ENCODE measurements at regions not wholly inside any gene's neighbourhood (a gene's known extent, or its start where the extent isn't known, plus 50 kb on each side); places are given as distances from the start of the nearest gene placed in this dataset.

- in situ Hi-C loops (cut with HindIII; ENCODE audit: low sequenced_read_pairs) = no loop called here
- TF ChIP-seq CTCF (IDR thresholded peaks at IDR 0.05; ENCODE audit: low read depth, low read length, missing control alignments) = no peak
- no peak for DNase-seq (ENCODE audit: low read depth)
- H3K4me3 ChIP-seq (ENCODE audit: low read depth, low read length) = no peak overlapping the region
Measured at GRCh38 chr3:132978464-132978863, 59.7 kb upstream of the TMEM108 start.

- in situ Hi-C loops (cut with HindIII; ENCODE audit: low sequenced_read_pairs) = no loop called here
- H3K4me3 ChIP-seq (ENCODE audit: low read depth, low read length) = no peak overlapping the region
- TF ChIP-seq CTCF (IDR thresholded peaks at IDR 0.05; ENCODE audit: low read depth, low read length, missing control alignments) = no peak
- no peak for DNase-seq (ENCODE audit: low read depth)
Measured at GRCh38 chr3:132974097-132974496, 64.1 kb upstream of the TMEM108 start.

DNA sequence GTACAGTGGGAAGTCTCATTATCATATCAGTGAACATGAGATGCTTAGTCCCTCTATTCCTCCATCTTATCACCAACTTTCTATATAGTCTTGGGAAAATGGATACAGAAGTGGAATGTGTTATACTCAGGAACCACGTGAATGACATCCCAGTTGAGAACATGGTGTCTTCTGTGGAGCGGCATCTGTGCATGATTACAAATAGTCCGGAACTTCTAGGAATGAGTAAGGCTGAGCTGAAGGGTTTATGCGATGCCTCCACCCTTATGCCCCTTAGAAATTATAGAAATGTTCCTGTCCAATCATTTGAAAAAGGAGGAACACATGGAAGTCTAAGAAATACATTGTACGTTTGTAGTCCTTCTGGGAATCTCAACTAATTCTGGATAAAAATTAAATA lies 64.8 kb upstream of the TMEM108 start:
- TF ChIP-seq CTCF (IDR thresholded peaks at IDR 0.05; ENCODE audit: low read depth, low read length, missing control alignments) = no peak
- in situ Hi-C loops (cut with HindIII; ENCODE audit: low sequenced_read_pairs) = no loop called here
- no peak for DNase-seq (ENCODE audit: low read depth)
- no peak overlapping the region for H3K4me3 ChIP-seq (ENCODE audit: low read depth, low read length)

- H3K4me3 ChIP-seq (ENCODE audit: low read depth, low read length) = no peak overlapping the region
- TF ChIP-seq CTCF (IDR thresholded peaks at IDR 0.05; ENCODE audit: low read depth, low read length, missing control alignments) = no peak
- no peak for DNase-seq (ENCODE audit: low read depth)
- in situ Hi-C loops (cut with HindIII; ENCODE audit: low sequenced_read_pairs) = no loop called here
Measured at GRCh38 chr3:132972333-132972732, 65.9 kb upstream of the TMEM108 start.

GRCh38 chr3:132966374-132966773 lies 71.8 kb upstream of the TMEM108 start:
- no peak for DNase-seq (ENCODE audit: low read depth)
- in situ Hi-C loops (cut with HindIII; ENCODE audit: low sequenced_read_pairs) = no loop called here
- H3K4me3 ChIP-seq (ENCODE audit: low read depth, low read length) = no peak overlapping the region
- TF ChIP-seq CTCF (IDR thresholded peaks at IDR 0.05; ENCODE audit: low read depth, low read length, missing control alignments) = no peak

- no peak overlapping the region for H3K4me3 ChIP-seq (ENCODE audit: low read depth, low read length)
- in situ Hi-C loops (cut with HindIII; ENCODE audit: low sequenced_read_pairs) = no loop called here
- DNase-seq (ENCODE audit: low read depth) = no peak
- no peak for TF ChIP-seq CTCF (IDR thresholded peaks at IDR 0.05; ENCODE audit: low read depth, low read length, missing control alignments)
Measured at GRCh38 chr3:132964266-132964665, 73.9 kb upstream of the TMEM108 start.

DNA sequence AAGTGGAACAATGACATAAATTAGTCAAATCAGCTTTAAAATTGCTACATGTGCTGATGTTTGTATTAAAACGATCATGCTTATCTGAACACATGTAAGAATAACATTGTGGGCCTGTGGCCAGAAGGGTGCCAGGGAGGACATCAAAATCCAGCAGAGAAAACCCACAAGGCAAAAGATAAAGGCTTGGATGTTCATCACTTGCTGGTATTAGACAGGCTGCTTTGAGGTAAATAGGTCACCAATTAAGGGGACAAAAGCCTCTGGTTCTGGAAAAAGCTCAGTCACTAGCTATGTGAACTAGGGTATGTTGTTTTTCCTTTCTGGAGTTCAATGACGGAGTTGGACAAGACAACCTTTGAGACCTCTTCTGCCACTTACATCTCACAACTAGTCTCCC lies 74.4 kb upstream of the TMEM108 start:
- DNase-seq (ENCODE audit: low read depth) = no peak
- in situ Hi-C loops (cut with HindIII; ENCODE audit: low sequenced_read_pairs) = no loop called here
- H3K4me3 ChIP-seq (ENCODE audit: low read depth, low read length) = no peak overlapping the region
- TF ChIP-seq CTCF (IDR thresholded peaks at IDR 0.05; ENCODE audit: low read depth, low read length, missing control alignments) = no peak

Measured in astrocyte of the cerebellum (primary cell).